ENCODE measurements at regions not wholly inside any gene's neighbourhood (a gene's known extent, or its start where the extent isn't known, plus 50 kb on each side); places are given as distances from the start of the nearest gene placed in this dataset.

- H3K4me3 ChIP-seq: no peak overlapping the region
- no peaks in the 10 kb centered on the region for H3K36me3 ChIP-seq
- H3K9me3 ChIP-seq: no peaks in the 10 kb centered on the region
- intact Hi-C loops (cut with DNase I): no loop called here
- no peaks in the 10 kb centered on the region for H3K27me3 ChIP-seq
- DNase-seq (ENCODE audit: extremely low spot score in 2 of 2): no peak
- H3K27ac ChIP-seq: no peak overlapping the region
- H3K4me1 ChIP-seq: no peaks in the 10 kb centered on the region
- TF ChIP-seq POLR2AphosphoS5 (IDR thresholded peaks at IDR 0.05; ENCODE audit: insufficient read depth in 1 of 2, low read depth in 1 of 2) (no peak), CTCF (IDR thresholded peaks at IDR 0.05) (no peak), POLR2A (IDR thresholded peaks at IDR 0.05) (no peak)
Measured at GRCh38 chr3:102237838-102238237, 197.0 kb upstream of the ZPLD1 start.

GRCh38 chr3:102238362-102238761, 196.5 kb upstream of the ZPLD1 start:
- H3K4me1 ChIP-seq: no peaks in the 10 kb centered on the region
- TF ChIP-seq POLR2AphosphoS5 (IDR thresholded peaks at IDR 0.05; ENCODE audit: insufficient read depth in 1 of 2, low read depth in 1 of 2): no peak
- no peak for TF ChIP-seq POLR2A (IDR thresholded peaks at IDR 0.05)
- TF ChIP-seq CTCF (IDR thresholded peaks at IDR 0.05): no peak
- no peaks in the 10 kb centered on the region for H3K36me3 ChIP-seq
- no peaks in the 10 kb centered on the region for H3K27me3 ChIP-seq
- no peak overlapping the region for H3K4me3 ChIP-seq
- no peaks in the 10 kb centered on the region for H3K9me3 ChIP-seq
- no peak for DNase-seq (ENCODE audit: extremely low spot score in 2 of 2)
- no peak overlapping the region for H3K27ac ChIP-seq
- intact Hi-C loops (cut with DNase I): no loop called here

DNA sequence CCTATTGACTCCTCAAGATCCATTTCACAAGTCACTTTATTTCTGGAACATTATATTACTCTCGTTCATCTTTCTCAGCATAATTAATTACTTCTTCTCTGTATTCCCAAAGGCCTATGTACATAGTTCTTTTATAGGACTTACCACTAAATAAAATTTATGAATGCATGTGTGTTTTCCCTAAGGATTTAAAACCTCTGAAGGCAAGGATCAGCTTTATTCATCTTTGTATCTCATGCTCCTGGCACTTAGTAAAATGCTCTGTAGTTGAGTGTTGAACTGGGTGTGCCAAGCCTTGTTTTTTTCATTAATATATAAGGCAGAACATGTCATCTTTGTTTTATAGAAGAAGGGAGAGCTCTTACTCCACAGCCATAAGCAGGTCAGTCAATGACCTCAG, 194.1 kb upstream of the ZPLD1 start:
- Histone ChIP-seq H3K9me3 (no peaks in the 10 kb centered on the region), H3K4me1 (no peaks in the 10 kb centered on the region), H3K36me3 (no peaks in the 10 kb centered on the region), H3K27ac (no peak overlapping the region), H3K27me3 (no peaks in the 10 kb centered on the region), H3K4me3 (no peak overlapping the region)
- DNase-seq (ENCODE audit: extremely low spot score in 2 of 2): no peak
- intact Hi-C loops (cut with DNase I): no loop called here
- TF ChIP-seq POLR2A (IDR thresholded peaks at IDR 0.05) (no peak), POLR2AphosphoS5 (IDR thresholded peaks at IDR 0.05; ENCODE audit: insufficient read depth in 1 of 2, low read depth in 1 of 2) (no peak), CTCF (IDR thresholded peaks at IDR 0.05) (no peak)

GRCh38 chr3:102248981-102249705, 185.7 kb upstream of the ZPLD1 start:
- Histone ChIP-seq H3K9me3 (no peaks in the 10 kb centered on the region), H3K4me3 (no peak overlapping the region), H3K4me1 (no peaks in the 10 kb centered on the region), H3K36me3 (no peaks in the 10 kb centered on the region), H3K27me3 (no peaks in the 10 kb centered on the region), H3K27ac (no peak overlapping the region)
- intact Hi-C loops (cut with DNase I): no loop called here
- TF ChIP-seq POLR2A (IDR thresholded peaks at IDR 0.05) (no peak), CTCF (IDR thresholded peaks at IDR 0.05) (no peak), POLR2AphosphoS5 (IDR thresholded peaks at IDR 0.05; ENCODE audit: insufficient read depth in 1 of 2, low read depth in 1 of 2) (no peak)
- DNase-seq (ENCODE audit: extremely low spot score in 2 of 2): no peak

GRCh38 chr3:102255736-102256135, 179.1 kb upstream of the ZPLD1 start:
- intact Hi-C loops (cut with DNase I): no loop called here
- TF ChIP-seq POLR2AphosphoS5 (IDR thresholded peaks at IDR 0.05; ENCODE audit: insufficient read depth in 1 of 2, low read depth in 1 of 2): no peak
- no peak for TF ChIP-seq CTCF (IDR thresholded peaks at IDR 0.05)
- TF ChIP-seq POLR2A (IDR thresholded peaks at IDR 0.05): no peak

More at GRCh38 chr3:102255736-102256135, 179.1 kb upstream of the ZPLD1 start:
- H3K27me3 ChIP-seq: no peaks in the 10 kb centered on the region
- no peak for DNase-seq (ENCODE audit: extremely low spot score in 2 of 2)
- no peaks in the 10 kb centered on the region for H3K36me3 ChIP-seq
- H3K9me3 ChIP-seq: no peaks in the 10 kb centered on the region
- H3K4me1 ChIP-seq: no peaks in the 10 kb centered on the region
- H3K27ac ChIP-seq: no peak overlapping the region
- no peak overlapping the region for H3K4me3 ChIP-seq
